Esophagus squamous epithelium (tissue), 5 donors: ENCODE measurements at regions not wholly inside any gene's neighbourhood (a gene's known extent, or its start where the extent isn't known, plus 50 kb on each side); places are given as distances from the start of the nearest gene placed in this dataset.

Experiments used
- DNase-seq: peaks from one replicate; lab custom pipeline; 2025; lab: John Stamatoyannopoulos, UW
- H3K27ac ChIP-seq, 4 donors: fragments of 200-600 bp; sonication (generic); one replicate each; pipeline ENCODE4 v1.5.1; 2016 to 2019; ENCODE audit warnings: mild to moderate bottlenecking in 1 of 4
- H3K27me3 ChIP-seq, 4 donors: fragments of 200-600 bp; sonication (generic); 1 replicate in 3 of 4; 2 replicates in 1 of 4; pipeline versions ENCODE4 v1.5.1 to v1.6.0; 2017 to 2021; ENCODE audit warnings: antibody characterized with exemption in 1 of 4
- H3K36me3 ChIP-seq, 3 donors: fragments of 200-600 bp; sonication (generic); one replicate each; pipeline ENCODE4 v1.5.1; 2016 to 2019
- H3K4me1 ChIP-seq, 3 donors: fragments of 200-600 bp; sonication (generic); one replicate each; pipeline ENCODE4 v1.5.1; 2017 to 2019
- H3K4me3 ChIP-seq, 4 donors: fragments of 200-600 bp; sonication (generic); 1 replicate in 3 of 4; 2 replicates in 1 of 4; pipeline ENCODE4 v1.5.1; 2016 to 2019; ENCODE audit warnings: mild to moderate bottlenecking in 2 of 4, moderate library complexity in 1 of 4
- H3K9me3 ChIP-seq, 3 donors: fragments of 200-600 bp; sonication (generic); one replicate each; pipeline ENCODE4 v1.5.1; 2016 to 2019
- POLR2A ChIP-seq, 4 donors: fragments of 450-650 bp; IDR thresholded peaks; one replicate each; pipeline ENCODE4 v1.6.1; 2017; ENCODE audit warnings: antibody characterized with exemption in 4 of 4, mild to moderate bottlenecking in 4 of 4, moderate library complexity in 3 of 4
- WGBS, 2 donors: methylation state at CpG; one replicate each; pipeline ENCODE4 v1.1.5; 2018; 5-methylcytosine and 5-hydroxymethylcytosine counted together
- intact Hi-C: fragments of 100-400 bp; cut with DNase I; formaldehyde crosslinking; loops from one replicate; pipeline ENCODE4 v1.15.0; 2022
- TF ChIP-seq, protein P1 (sequence below), 6 experiments: fragments of 450-650 bp in 4 of 6; fragments of 200-600 bp in 2 of 6; sonication (generic) in 2 of 6; IDR thresholded peaks; one replicate each; pipeline ENCODE4 v1.5.1; 2016 to 2019; ENCODE audit warnings: antibody characterized with exemption in 6 of 6, mild to moderate bottlenecking in 4 of 6, moderate library complexity in 4 of 6
- donor health status: DM: yes; HTN: yes; CAD: no.

- no peaks in the 10 kb centered on the region for H3K27me3 ChIP-seq
- no peak overlapping the region for H3K27ac ChIP-seq
- no peak for TF ChIP-seq POLR2A (IDR thresholded peaks at IDR 0.05)
- TF ChIP-seq, protein P1, sequence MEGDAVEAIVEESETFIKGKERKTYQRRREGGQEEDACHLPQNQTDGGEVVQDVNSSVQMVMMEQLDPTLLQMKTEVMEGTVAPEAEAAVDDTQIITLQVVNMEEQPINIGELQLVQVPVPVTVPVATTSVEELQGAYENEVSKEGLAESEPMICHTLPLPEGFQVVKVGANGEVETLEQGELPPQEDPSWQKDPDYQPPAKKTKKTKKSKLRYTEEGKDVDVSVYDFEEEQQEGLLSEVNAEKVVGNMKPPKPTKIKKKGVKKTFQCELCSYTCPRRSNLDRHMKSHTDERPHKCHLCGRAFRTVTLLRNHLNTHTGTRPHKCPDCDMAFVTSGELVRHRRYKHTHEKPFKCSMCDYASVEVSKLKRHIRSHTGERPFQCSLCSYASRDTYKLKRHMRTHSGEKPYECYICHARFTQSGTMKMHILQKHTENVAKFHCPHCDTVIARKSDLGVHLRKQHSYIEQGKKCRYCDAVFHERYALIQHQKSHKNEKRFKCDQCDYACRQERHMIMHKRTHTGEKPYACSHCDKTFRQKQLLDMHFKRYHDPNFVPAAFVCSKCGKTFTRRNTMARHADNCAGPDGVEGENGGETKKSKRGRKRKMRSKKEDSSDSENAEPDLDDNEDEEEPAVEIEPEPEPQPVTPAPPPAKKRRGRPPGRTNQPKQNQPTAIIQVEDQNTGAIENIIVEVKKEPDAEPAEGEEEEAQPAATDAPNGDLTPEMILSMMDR (IDR thresholded peaks at IDR 0.05), result no peak
- H3K4me3 ChIP-seq, result no peak overlapping the region
- no peaks in the 10 kb centered on the region for H3K36me3 ChIP-seq
- no peaks in the 10 kb centered on the region for H3K9me3 ChIP-seq
- H3K4me1 ChIP-seq, result no peaks in the 10 kb centered on the region
- WGBS, 2 donors, result 62 to 74% methylated on average over 2 of the region's 2 CpGs
- intact Hi-C loops, result no loop called here
- no peak for DNase-seq
Observed at GRCh38 chr11:87871056-87871455, 304.2 kb downstream of the RAB38 start.

- Histone ChIP-seq H3K36me3 (no peaks in the 10 kb centered on the region), H3K4me1 (no peaks in the 10 kb centered on the region), H3K9me3 (no peaks in the 10 kb centered on the region), H3K27ac (no peak overlapping the region), H3K4me3 (no peak overlapping the region), H3K27me3 (no peaks in the 10 kb centered on the region)
- 69 to 75% methylated on average over 2 of the region's 2 CpGs for WGBS, 2 donors
- intact Hi-C loops, result no loop called here
- TF ChIP-seq POLR2A (IDR thresholded peaks at IDR 0.05), result no peak
- TF ChIP-seq, protein P1 (IDR thresholded peaks at IDR 0.05), result no peak
- no peak for DNase-seq
Observed at GRCh38 chr11:87870086-87870485, 305.2 kb downstream of the RAB38 start.

- Histone ChIP-seq H3K27ac (no peak overlapping the region), H3K4me3 (no peak overlapping the region), H3K9me3 (no peaks in the 10 kb centered on the region), H3K36me3 (no peaks in the 10 kb centered on the region), H3K4me1 (no peaks in the 10 kb centered on the region), H3K27me3 (no peaks in the 10 kb centered on the region)
- TF ChIP-seq POLR2A (IDR thresholded peaks at IDR 0.05), result no peak
- TF ChIP-seq, protein P1 (IDR thresholded peaks at IDR 0.05), result no peak
- DNase-seq, result no peak
- intact Hi-C loops, result no loop called here
- 38 to 67% methylated on average over 1 of the region's 1 CpG for WGBS, 2 donors
Observed at GRCh38 chr11:87866951-87867350, 308.3 kb downstream of the RAB38 start.

- TF ChIP-seq, protein P1 (IDR thresholded peaks at IDR 0.05), result no peak
- no peak for TF ChIP-seq POLR2A (IDR thresholded peaks at IDR 0.05)
- Histone ChIP-seq H3K27me3 (no peaks in the 10 kb centered on the region), H3K4me1 (peaks cover 0 to 4% (median 0%) of the 10 kb centered on the region in 3 donors), H3K4me3 (no peak overlapping the region), H3K27ac (no peak overlapping the region), H3K36me3 (no peaks in the 10 kb centered on the region), H3K9me3 (no peaks in the 10 kb centered on the region)
- WGBS, 2 donors, result 56 to 60% methylated on average over 4 of the region's 4 CpGs
- intact Hi-C loops, result no loop called here
- DNase-seq, result no peak
Observed at GRCh38 chr11:87861030-87861429, 314.2 kb downstream of the RAB38 start.

DNA sequence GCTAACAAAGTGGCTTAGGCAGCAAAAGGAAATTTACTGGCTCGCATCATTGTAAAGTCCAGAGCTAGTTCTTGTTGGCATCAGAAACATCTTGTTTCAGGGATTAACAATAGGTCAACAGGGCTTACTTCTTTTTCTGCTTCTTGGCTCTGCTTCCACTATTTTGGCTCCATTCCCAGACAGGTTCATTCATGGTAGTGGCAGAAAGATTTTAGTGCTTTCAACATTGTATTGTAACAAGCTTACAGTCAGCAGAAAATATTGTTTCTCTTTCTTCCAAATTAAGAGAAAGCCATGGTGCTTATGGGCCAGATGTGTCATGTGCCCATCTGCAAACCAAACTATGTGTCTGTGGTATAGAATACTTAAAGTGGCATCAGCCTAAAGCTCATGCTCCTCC is 315.6 kb downstream of the RAB38 start:
- H3K27ac ChIP-seq, result no peak overlapping the region
- 20 to 28% methylated on average over 1 of the region's 1 CpG for WGBS, 2 donors
- DNase-seq, result no peak
- H3K27me3 ChIP-seq, result no peaks in the 10 kb centered on the region
- intact Hi-C loops, result no loop called here
- peaks cover 0 to 4% (median 0%) of the 10 kb centered on the region in 3 donors for H3K4me1 ChIP-seq
- H3K9me3 ChIP-seq, result no peaks in the 10 kb centered on the region
- H3K36me3 ChIP-seq, result no peaks in the 10 kb centered on the region
- H3K4me3 ChIP-seq, result no peak overlapping the region
- no peak for TF ChIP-seq POLR2A (IDR thresholded peaks at IDR 0.05)
- TF ChIP-seq, protein P1 (IDR thresholded peaks at IDR 0.05), result no peak
